Prostate gland (tissue), 2 donors: ENCODE measurements at regions not wholly inside any gene's neighbourhood (a gene's known extent, or its start where the extent isn't known, plus 50 kb on each side); places are given as distances from the start of the nearest gene placed in this dataset.

Source experiments
- DNase-seq: peaks from one replicate; pipeline ENCODE4 v3.0.0-alpha.2; 2019; ENCODE audit warnings: low spot score
- H3K27ac ChIP-seq, 2 donors: fragments of 200-600 bp; sonication (generic); 2 replicates each; pipeline ENCODE4 v1.5.1; 2017 to 2019
- H3K27me3 ChIP-seq: fragments of 200-600 bp; sonication (generic); replicated peaks from 2 replicates; pipeline ENCODE4 v1.5.1; 2019; ENCODE audit not compliant: insufficient read depth
- H3K36me3 ChIP-seq, 2 donors: fragments of 200-600 bp; sonication (generic); 1 replicate in 1 of 2; 2 replicates in 1 of 2; pipeline versions ENCODE4 v1.5.1 to v1.8.1; 2017 to 2019
- H3K4me1 ChIP-seq: fragments of 200-600 bp; sonication (generic); replicated peaks from 2 replicates; pipeline ENCODE4 v1.5.1; 2019
- H3K4me3 ChIP-seq, 2 donors: fragments of 200-600 bp; sonication (generic); 2 replicates each; pipeline ENCODE4 v1.5.1; 2017 to 2019
- H3K9me3 ChIP-seq: fragments of 200-600 bp; sonication (generic); 2 replicates; pipeline ENCODE4 v1.5.1; 2017
- POLR2A ChIP-seq: fragments of 450-650 bp; IDR thresholded peaks from one replicate; pipeline ENCODE4 v1.6.1; 2016; ENCODE audit warnings: antibody characterized with exemption, mild to moderate bottlenecking
- POLR2AphosphoS5 ChIP-seq: sonication (generic); formaldehyde crosslinking; IDR thresholded peaks from one replicate; pipeline ENCODE4 v1.6.1; 2017; ENCODE audit warnings: antibody characterized with exemption
- WGBS: methylation state at CpG from one replicate; pipeline ENCODE4 v1.1.5; 2018; 5-methylcytosine and 5-hydroxymethylcytosine counted together
- intact Hi-C: fragments of 100-400 bp; cut with DNase I; formaldehyde crosslinking; loops from one replicate; pipeline ENCODE4 v1.14.2; 2022
- TF ChIP-seq, protein P1 (sequence below), 4 experiments: fragments of 200-600 bp in 2 of 4; fragments of 450-650 bp in 2 of 4; sonication (generic) in 2 of 4; IDR thresholded peaks; 1 replicate in 3 of 4; 2 replicates in 1 of 4; pipeline ENCODE4 v1.5.1; 2016 to 2019; ENCODE audit warnings: antibody characterized with exemption in 4 of 4, mild to moderate bottlenecking in 2 of 4, moderate library complexity in 2 of 4

DNA sequence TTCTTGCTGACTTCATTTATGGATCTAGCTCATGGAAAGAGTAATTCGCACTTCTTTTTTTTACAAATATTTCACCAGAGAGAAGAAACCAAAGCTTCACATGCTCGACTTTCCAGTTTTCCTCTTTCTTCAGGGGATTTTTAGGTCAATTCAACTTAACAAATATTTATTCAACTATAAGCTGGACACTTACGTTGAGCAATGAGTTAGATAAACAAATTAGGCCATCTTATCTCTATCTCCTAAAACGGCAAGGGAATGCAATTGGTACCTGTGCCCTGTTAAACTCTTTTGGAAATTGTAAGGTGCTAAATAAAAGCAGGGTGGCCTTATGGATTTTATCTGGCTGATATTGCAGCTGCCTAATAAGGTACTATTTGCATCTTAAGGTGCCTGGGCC lies 145.1 kb upstream of the RAI14 start:
- TF ChIP-seq POLR2A, result no peak
- peak; percentile 73 for TF ChIP-seq POLR2AphosphoS5
- TF ChIP-seq, protein P1, sequence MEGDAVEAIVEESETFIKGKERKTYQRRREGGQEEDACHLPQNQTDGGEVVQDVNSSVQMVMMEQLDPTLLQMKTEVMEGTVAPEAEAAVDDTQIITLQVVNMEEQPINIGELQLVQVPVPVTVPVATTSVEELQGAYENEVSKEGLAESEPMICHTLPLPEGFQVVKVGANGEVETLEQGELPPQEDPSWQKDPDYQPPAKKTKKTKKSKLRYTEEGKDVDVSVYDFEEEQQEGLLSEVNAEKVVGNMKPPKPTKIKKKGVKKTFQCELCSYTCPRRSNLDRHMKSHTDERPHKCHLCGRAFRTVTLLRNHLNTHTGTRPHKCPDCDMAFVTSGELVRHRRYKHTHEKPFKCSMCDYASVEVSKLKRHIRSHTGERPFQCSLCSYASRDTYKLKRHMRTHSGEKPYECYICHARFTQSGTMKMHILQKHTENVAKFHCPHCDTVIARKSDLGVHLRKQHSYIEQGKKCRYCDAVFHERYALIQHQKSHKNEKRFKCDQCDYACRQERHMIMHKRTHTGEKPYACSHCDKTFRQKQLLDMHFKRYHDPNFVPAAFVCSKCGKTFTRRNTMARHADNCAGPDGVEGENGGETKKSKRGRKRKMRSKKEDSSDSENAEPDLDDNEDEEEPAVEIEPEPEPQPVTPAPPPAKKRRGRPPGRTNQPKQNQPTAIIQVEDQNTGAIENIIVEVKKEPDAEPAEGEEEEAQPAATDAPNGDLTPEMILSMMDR (IDR thresholded peaks at IDR 0.05), result no peak
- WGBS, result 26% methylated on average over 4 of the region's 4 CpGs
- peak; percentile 48 for DNase-seq

DNA sequence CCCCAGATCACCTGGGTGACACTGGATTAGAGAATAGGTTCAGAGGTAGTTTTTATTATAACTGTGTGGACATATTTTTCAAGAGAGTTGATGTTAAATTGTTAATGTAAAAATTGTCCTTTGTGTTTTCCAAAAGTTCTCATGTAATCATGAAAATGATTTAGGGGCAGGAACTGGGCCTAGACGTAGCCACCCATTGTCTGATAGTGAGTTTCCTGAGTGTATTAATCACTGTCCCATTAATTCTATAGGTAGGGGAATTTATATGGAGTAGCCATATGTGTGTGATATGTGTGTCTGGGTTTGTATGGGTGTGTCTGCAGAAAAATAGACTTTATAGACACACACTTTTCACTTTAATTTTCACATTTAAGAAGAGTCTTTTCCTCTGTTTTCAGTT lies 144.6 kb upstream of the RAI14 start:
- Histone ChIP-seq H3K36me3 (no peaks in the 10 kb centered on the region), H3K4me1 (peaks cover 6% of the 10 kb centered on the region), H3K27me3 (no peaks in the 10 kb centered on the region), H3K27ac (peak overlapping the region; percentile 65 to 77), H3K4me3 (no peak overlapping the region), H3K9me3 (no peaks in the 10 kb centered on the region)
- 30% methylated on average over 1 of the region's 1 CpG for WGBS
- TF ChIP-seq POLR2AphosphoS5, result no peak
- no peak for TF ChIP-seq POLR2A
- TF ChIP-seq, protein P1 (IDR thresholded peaks at IDR 0.05), result no peak
- DNase-seq, result no peak
- intact Hi-C loops, result no loop called here

More for the DNA sequence above, 145.1 kb upstream of the RAI14 start:
- Histone ChIP-seq H3K9me3 (no peaks in the 10 kb centered on the region), H3K36me3 (no peaks in the 10 kb centered on the region), H3K27me3 (no peaks in the 10 kb centered on the region), H3K4me1 (peaks cover 6% of the 10 kb centered on the region), H3K27ac (peak overlapping the region; percentile 65 to 77), H3K4me3 (no peak overlapping the region)
- intact Hi-C loops, result no loop called here

DNA sequence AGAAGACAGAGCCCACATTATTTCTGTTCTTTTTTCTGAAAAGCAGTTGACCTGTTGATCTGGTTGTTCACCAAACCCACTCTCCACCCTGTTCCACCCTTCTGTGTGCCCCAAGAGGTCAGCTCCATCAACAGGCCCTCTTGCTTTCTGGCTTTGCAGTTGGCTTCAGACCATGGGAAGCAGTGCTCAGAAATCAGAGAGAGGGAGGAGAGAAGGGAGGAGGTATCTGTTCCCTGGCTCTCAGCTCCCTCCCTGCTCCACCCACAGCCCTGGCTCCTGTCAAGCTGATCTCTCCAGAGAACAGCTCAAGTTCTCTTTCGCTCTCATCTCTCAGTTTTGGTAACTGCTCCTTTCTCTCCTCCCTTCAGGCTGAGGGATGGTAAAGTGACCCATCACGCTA lies 144.2 kb upstream of the RAI14 start:
- H3K36me3 ChIP-seq, result no peaks in the 10 kb centered on the region
- peak; percentile 54 for DNase-seq
- no peak overlapping the region for H3K4me3 ChIP-seq
- intact Hi-C loops, result no loop called here
- peak overlapping the region; percentile 65 to 77 for H3K27ac ChIP-seq
- TF ChIP-seq, protein P1 (IDR thresholded peaks at IDR 0.05), result no peak
- TF ChIP-seq POLR2A (no peak), POLR2AphosphoS5 (no peak)
- no peaks in the 10 kb centered on the region for H3K27me3 ChIP-seq
- 22% methylated on average over 2 of the region's 2 CpGs for WGBS
- no peaks in the 10 kb centered on the region for H3K9me3 ChIP-seq
- peaks cover 6% of the 10 kb centered on the region for H3K4me1 ChIP-seq

DNA sequence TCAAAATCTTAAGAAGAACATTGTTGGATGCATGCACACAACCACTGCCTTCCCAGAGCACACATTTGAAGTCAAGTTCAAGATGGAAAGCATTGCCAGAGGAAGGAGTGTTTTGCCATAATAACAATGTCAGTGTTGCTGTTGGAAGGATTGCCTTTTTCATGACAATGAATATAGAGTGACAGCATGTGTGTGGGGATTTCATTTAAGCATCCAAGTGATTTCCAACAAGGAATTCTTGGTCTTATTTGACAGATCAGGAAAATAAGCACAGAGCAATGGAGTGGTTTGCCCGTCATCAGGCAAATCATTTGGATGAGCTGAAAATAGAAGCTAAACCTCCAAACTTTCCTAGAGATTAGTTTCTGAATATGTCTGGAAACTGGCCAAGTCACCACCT lies 140.0 kb upstream of the RAI14 start:
- no peaks in the 10 kb centered on the region for H3K4me1 ChIP-seq
- H3K4me3 ChIP-seq, result no peak overlapping the region
- no peak overlapping the region for H3K27ac ChIP-seq
- H3K36me3 ChIP-seq, result no peaks in the 10 kb centered on the region
- no peaks in the 10 kb centered on the region for H3K9me3 ChIP-seq
- TF ChIP-seq POLR2AphosphoS5, result no peak
- no peak for TF ChIP-seq POLR2A
- TF ChIP-seq, protein P1 (IDR thresholded peaks at IDR 0.05), result no peak
- intact Hi-C loops, result no loop called here
- 97% methylated on average over 1 of the region's 1 CpG for WGBS
- no peaks in the 10 kb centered on the region for H3K27me3 ChIP-seq
- DNase-seq, result no peak

DNA sequence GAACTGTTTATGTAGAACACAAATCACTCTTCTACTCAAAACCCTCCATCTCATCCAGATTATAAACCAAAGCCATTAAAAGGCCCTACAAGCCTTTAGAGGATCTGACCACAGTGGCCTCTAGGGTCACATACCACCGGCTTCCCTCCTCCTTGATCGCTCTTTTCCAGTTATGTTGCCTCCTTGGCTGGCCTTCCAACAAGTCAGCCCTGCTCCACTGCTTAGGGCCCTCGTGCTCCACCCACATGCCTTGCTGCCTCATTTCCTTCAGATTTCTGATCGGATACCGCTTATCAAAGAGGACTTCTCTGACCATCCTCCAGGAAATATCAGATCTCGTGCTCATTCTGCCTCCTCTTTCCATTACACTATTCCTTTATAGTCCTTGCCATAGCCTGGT lies 139.4 kb upstream of the RAI14 start:
- 94% methylated on average over 6 of the region's 6 CpGs for WGBS
- DNase-seq, result no peak
- no peak overlapping the region for H3K4me3 ChIP-seq
- no peaks in the 10 kb centered on the region for H3K4me1 ChIP-seq
- no peaks in the 10 kb centered on the region for H3K27me3 ChIP-seq
- H3K27ac ChIP-seq, result no peak overlapping the region
- no peaks in the 10 kb centered on the region for H3K9me3 ChIP-seq
- intact Hi-C loops, result no loop called here
- H3K36me3 ChIP-seq, result no peaks in the 10 kb centered on the region
- TF ChIP-seq POLR2AphosphoS5 (no peak), POLR2A (no peak)
- TF ChIP-seq, protein P1 (IDR thresholded peaks at IDR 0.05), result no peak
